GM23338 (cell line): ENCODE measurements at regions not wholly inside any gene's neighbourhood (a gene's known extent, or its start where the extent isn't known, plus 50 kb on each side); places are given as distances from the start of the nearest gene placed in this dataset.

ENCODE experiments used
- ATAC-seq: fragments of 200-7000 bp; cut with Tn5 transposase; 3 replicates; pipeline ENCODE4 v1.9.1; 2020
- DNase-seq: peaks from one replicate; pipeline ENCODE4 v3.0.0-alpha.2; 2015; ENCODE audit warnings: low spot score
- H2AFZ ChIP-seq: fragments of 200-600 bp; sonication (generic); 2 replicates; pipeline ENCODE4 v1.8.0; 2016; ENCODE audit warnings: antibody characterized with exemption, mild to moderate bottlenecking, moderate library complexity
- H3F3A ChIP-seq: fragments of 200-600 bp; sonication (generic); replicated peaks from 2 replicates; pipeline ENCODE4 v1.8.0; 2017; ENCODE audit warnings: antibody characterized with exemption, mixed run types, low read depth
- H3K27ac ChIP-seq: fragments of 200-600 bp; sonication (generic); 2 replicates; pipeline ENCODE4 v1.6.1; 2016; ENCODE audit warnings: low read depth
- H3K27me3 ChIP-seq: fragments of 200-600 bp; sonication (generic); 2 replicates; pipeline ENCODE4 v1.8.0; 2016; ENCODE audit warnings: mild to moderate bottlenecking, mixed run types, moderate library complexity; ENCODE audit not compliant: insufficient read depth
- H3K36me3 ChIP-seq: fragments of 200-600 bp; sonication (generic); 2 replicates; pipeline ENCODE4 v1.8.0; 2016; ENCODE audit warnings: mild to moderate bottlenecking; ENCODE audit not compliant: insufficient read depth
- H3K4me1 ChIP-seq: fragments of 200-600 bp; sonication (generic); 2 replicates; pipeline ENCODE4 v1.8.0; 2016; ENCODE audit warnings: mild to moderate bottlenecking, moderate library complexity; ENCODE audit not compliant: insufficient read depth
- H3K4me2 ChIP-seq: fragments of 200-600 bp; sonication (generic); 2 replicates; pipeline ENCODE4 v1.7.1; 2017; ENCODE audit warnings: mixed run types
- H3K4me3 ChIP-seq: fragments of 200-600 bp; sonication (generic); 2 replicates; pipeline ENCODE4 v1.6.1; 2016; ENCODE audit warnings: mixed run types
- H3K79me2 ChIP-seq: fragments of 200-600 bp; sonication (generic); replicated peaks from 2 replicates; pipeline ENCODE4 v1.8.0; 2017; ENCODE audit warnings: mild to moderate bottlenecking; ENCODE audit not compliant: insufficient read depth
- H3K9me2 ChIP-seq: fragments of 200-600 bp; sonication (generic); 2 replicates; pipeline ENCODE4 v1.8.0; 2017; ENCODE audit not compliant: insufficient read depth
- H4K20me1 ChIP-seq: fragments of 200-600 bp; sonication (generic); replicated peaks from 2 replicates; pipeline ENCODE4 v1.8.0; 2017; ENCODE audit warnings: mild to moderate bottlenecking; ENCODE audit not compliant: insufficient read depth
- H3K27ac Mint-ChIP-seq: 2 replicates; pipeline ENCODE4 v1.8.0; 2020; ENCODE audit warnings: inconsistent platforms, mild to moderate bottlenecking, moderate library complexity, mixed read lengths
- H3K27me3 Mint-ChIP-seq: 3 replicates; pipeline ENCODE4 v1.8.0; 2022; ENCODE audit warnings: low read depth, mild to moderate bottlenecking, moderate library complexity, mixed read lengths, inconsistent platforms; ENCODE audit not compliant: insufficient read depth, poor library complexity
- H3K36me3 Mint-ChIP-seq: 3 replicates; pipeline ENCODE4 v1.8.0; 2021; ENCODE audit warnings: low read depth, mild to moderate bottlenecking, inconsistent platforms, moderate library complexity, mixed read lengths
- H3K4me1 Mint-ChIP-seq: 3 replicates; pipeline ENCODE4 v1.8.0; 2020; ENCODE audit warnings: mild to moderate bottlenecking, inconsistent platforms, mixed read lengths
- H3K4me3 Mint-ChIP-seq: 3 replicates; pipeline ENCODE4 v1.8.0; 2021; ENCODE audit warnings: moderate library complexity, mild to moderate bottlenecking, inconsistent platforms, mixed read lengths
- H3K9me3 Mint-ChIP-seq: 3 replicates; pipeline ENCODE4 v1.8.0; 2020; ENCODE audit warnings: moderate library complexity, mild to moderate bottlenecking, inconsistent platforms, mixed read lengths
- CTCF ChIP-seq, 2 experiments: fragments of 200-600 bp in 1 of 2; sonication (generic) in 1 of 2; conservative IDR thresholded peaks; 2 replicates each; pipeline versions ENCODE4 v1.5.1 to v1.6.1; 2016 to 2017; ENCODE audit warnings: antibody characterized with exemption in 2 of 2, low read depth in 2 of 2, mild to moderate bottlenecking in 2 of 2, moderate library complexity in 1 of 2
- EZH2 ChIP-seq: fragments of 200-600 bp; sonication (generic); IDR thresholded peaks from one replicate; pipeline ENCODE4 v1.8.0; 2017; ENCODE audit warnings: antibody characterized with exemption, mild to moderate bottlenecking, low read depth; ENCODE audit not compliant: unreplicated experiment
- EZH2phosphoT487 ChIP-seq: fragments of 200-600 bp; sonication (generic); IDR thresholded peaks from one replicate; pipeline ENCODE4 v1.8.1; 2018; ENCODE audit warnings: antibody characterized with exemption; ENCODE audit not compliant: unreplicated experiment
- JUNB ChIP-seq: IDR thresholded peaks from one replicate; pipeline ENCODE4 v1.6.1; 2016; ENCODE audit warnings: antibody characterized with exemption; ENCODE audit not compliant: unreplicated experiment
- NANOG ChIP-seq: IDR thresholded peaks from 2 replicates; pipeline ENCODE4 v1.6.1; 2016; ENCODE audit warnings: antibody characterized with exemption, borderline replicate concordance
- POLR2AphosphoS5 ChIP-seq: IDR thresholded peaks from 2 replicates; pipeline ENCODE4 v1.6.1; 2016; ENCODE audit warnings: antibody characterized with exemption, low read depth
- STAT1 ChIP-seq: IDR thresholded peaks from one replicate; pipeline ENCODE4 v1.6.1; 2016; ENCODE audit warnings: antibody characterized with exemption; ENCODE audit not compliant: unreplicated experiment
- ZNF331 ChIP-seq: fragments of 250-450 bp; sonication (Bioruptor Pico); IDR thresholded peaks from 2 replicates; pipeline ENCODE4 v1.5.0; 2020; ENCODE audit warnings: low read depth, mild to moderate bottlenecking, moderate library complexity
- TF ChIP-seq, protein P1 (sequence below): IDR thresholded peaks from 2 replicates; pipeline ENCODE4 v1.6.1; 2016; ENCODE audit warnings: antibody characterized with exemption
- TF ChIP-seq, protein P2 (sequence below): IDR thresholded peaks from one replicate; pipeline ENCODE4 v1.6.1; 2018; ENCODE audit warnings: antibody characterized with exemption; ENCODE audit not compliant: unreplicated experiment

- TF ChIP-seq POLR2AphosphoS5 (no peak), EZH2 (no peak), JUNB (no peak), CTCF (conservative IDR thresholded peaks at IDR 0.05; ENCODE audit: low read depth in 2 of 2) (no peak), EZH2phosphoT487 (no peak), ZNF331 (no peak)
- TF ChIP-seq, protein P1, sequence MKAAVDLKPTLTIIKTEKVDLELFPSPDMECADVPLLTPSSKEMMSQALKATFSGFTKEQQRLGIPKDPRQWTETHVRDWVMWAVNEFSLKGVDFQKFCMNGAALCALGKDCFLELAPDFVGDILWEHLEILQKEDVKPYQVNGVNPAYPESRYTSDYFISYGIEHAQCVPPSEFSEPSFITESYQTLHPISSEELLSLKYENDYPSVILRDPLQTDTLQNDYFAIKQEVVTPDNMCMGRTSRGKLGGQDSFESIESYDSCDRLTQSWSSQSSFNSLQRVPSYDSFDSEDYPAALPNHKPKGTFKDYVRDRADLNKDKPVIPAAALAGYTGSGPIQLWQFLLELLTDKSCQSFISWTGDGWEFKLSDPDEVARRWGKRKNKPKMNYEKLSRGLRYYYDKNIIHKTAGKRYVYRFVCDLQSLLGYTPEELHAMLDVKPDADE = no peak
Observed at GRCh38 chr2:61636686-61637085, 98.5 kb upstream of the XPO1 start (continued).

DNA sequence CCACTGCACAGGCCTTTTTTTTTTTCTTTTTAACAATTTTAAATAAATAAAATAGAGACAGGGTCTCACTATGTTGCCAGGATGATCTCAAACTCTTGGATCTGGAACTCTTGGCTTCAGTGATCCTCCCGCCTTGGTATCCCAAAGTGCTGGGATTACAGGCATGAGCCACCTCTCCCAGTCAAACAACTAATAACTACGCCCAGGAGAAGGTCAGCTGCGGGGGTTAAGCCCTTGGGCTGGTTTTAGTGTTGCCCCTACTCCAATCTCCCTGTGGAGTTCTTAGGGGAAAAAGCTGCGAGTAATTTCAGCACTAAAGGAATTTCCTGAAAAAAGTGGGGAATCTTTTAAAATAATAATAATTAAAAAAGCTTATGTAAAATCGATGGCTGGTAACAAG lies 96.4 kb upstream of the XPO1 start:
- ATAC-seq = peak; percentile 21; the same call in 2 of the 3 replicates
- Histone ChIP-seq H3K36me3 (no peaks in the 10 kb centered on the region), H3K4me3 (no peak overlapping the region), H2AFZ (peak overlapping the region; percentile 48; the same call in 1 of the 2 replicates), H3K4me2 (no peak overlapping the region), H3K79me2 (no peaks in the 10 kb centered on the region), H3K4me1 (peaks cover 44% of the 10 kb centered on the region), H3F3A (no peaks in the 10 kb centered on the region), H4K20me1 (no peaks in the 10 kb centered on the region), H3K9me2 (no peaks in the 10 kb centered on the region), H3K27me3 (no peaks in the 10 kb centered on the region), H3K27ac (no peak overlapping the region)
- Mint-ChIP-seq H3K4me3 (no peak overlapping the region), H3K36me3 (no peaks in the 10 kb centered on the region), H3K4me1 (peaks cover 48% of the 10 kb centered on the region), H3K9me3 (no peaks in the 10 kb centered on the region), H3K27ac (no peak overlapping the region), H3K27me3 (peaks cover 4% of the 10 kb centered on the region)
- no peak for TF ChIP-seq NANOG
- TF ChIP-seq, protein P2, sequence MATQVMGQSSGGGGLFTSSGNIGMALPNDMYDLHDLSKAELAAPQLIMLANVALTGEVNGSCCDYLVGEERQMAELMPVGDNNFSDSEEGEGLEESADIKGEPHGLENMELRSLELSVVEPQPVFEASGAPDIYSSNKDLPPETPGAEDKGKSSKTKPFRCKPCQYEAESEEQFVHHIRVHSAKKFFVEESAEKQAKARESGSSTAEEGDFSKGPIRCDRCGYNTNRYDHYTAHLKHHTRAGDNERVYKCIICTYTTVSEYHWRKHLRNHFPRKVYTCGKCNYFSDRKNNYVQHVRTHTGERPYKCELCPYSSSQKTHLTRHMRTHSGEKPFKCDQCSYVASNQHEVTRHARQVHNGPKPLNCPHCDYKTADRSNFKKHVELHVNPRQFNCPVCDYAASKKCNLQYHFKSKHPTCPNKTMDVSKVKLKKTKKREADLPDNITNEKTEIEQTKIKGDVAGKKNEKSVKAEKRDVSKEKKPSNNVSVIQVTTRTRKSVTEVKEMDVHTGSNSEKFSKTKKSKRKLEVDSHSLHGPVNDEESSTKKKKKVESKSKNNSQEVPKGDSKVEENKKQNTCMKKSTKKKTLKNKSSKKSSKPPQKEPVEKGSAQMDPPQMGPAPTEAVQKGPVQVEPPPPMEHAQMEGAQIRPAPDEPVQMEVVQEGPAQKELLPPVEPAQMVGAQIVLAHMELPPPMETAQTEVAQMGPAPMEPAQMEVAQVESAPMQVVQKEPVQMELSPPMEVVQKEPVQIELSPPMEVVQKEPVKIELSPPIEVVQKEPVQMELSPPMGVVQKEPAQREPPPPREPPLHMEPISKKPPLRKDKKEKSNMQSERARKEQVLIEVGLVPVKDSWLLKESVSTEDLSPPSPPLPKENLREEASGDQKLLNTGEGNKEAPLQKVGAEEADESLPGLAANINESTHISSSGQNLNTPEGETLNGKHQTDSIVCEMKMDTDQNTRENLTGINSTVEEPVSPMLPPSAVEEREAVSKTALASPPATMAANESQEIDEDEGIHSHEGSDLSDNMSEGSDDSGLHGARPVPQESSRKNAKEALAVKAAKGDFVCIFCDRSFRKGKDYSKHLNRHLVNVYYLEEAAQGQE = no peak
- TF ChIP-seq EZH2phosphoT487 = no peak
- no peak for TF ChIP-seq POLR2AphosphoS5
- TF ChIP-seq STAT1 = no peak
- TF ChIP-seq, protein P1 = no peak
- no peak for TF ChIP-seq EZH2
- no peak for TF ChIP-seq ZNF331
- TF ChIP-seq CTCF (conservative IDR thresholded peaks at IDR 0.05; ENCODE audit: low read depth in 2 of 2) = no peak
- no peak for TF ChIP-seq JUNB
- no peak for DNase-seq
